ENCODE measurements at regions not wholly inside any gene's neighbourhood (a gene's known extent, or its start where the extent isn't known, plus 50 kb on each side); places are given as distances from the start of the nearest gene placed in this dataset.

GRCh38 chr11:122348659-122349409 lies 232.8 kb upstream of the BLID start:
- no peak for DNase-seq (ENCODE audit: low read depth)
- no peak for TF ChIP-seq CTCF (conservative IDR thresholded peaks at IDR 0.05; ENCODE audit: control insufficient read depth, insufficient read depth, low read depth, low read length)
- no peak overlapping the region for H3K4me3 ChIP-seq (ENCODE audit: control insufficient read depth, low read depth, low read length)

GRCh38 chr11:122346006-122346405 lies 230.0 kb upstream of the BLID start:
- TF ChIP-seq CTCF (conservative IDR thresholded peaks at IDR 0.05; ENCODE audit: control insufficient read depth, insufficient read depth, low read depth, low read length) = no peak
- no peak overlapping the region for H3K4me3 ChIP-seq (ENCODE audit: control insufficient read depth, low read depth, low read length)
- DNase-seq (ENCODE audit: low read depth) = no peak

- DNase-seq (ENCODE audit: low read depth) = no peak
- no peak for TF ChIP-seq CTCF (conservative IDR thresholded peaks at IDR 0.05; ENCODE audit: control insufficient read depth, insufficient read depth, low read depth, low read length)
- no peak overlapping the region for H3K4me3 ChIP-seq (ENCODE audit: control insufficient read depth, low read depth, low read length)
Observed at GRCh38 chr11:122345586-122345985, 229.6 kb upstream of the BLID start.

- DNase-seq (ENCODE audit: low read depth) = peak; percentile 95
- no peak for TF ChIP-seq CTCF (conservative IDR thresholded peaks at IDR 0.05; ENCODE audit: control insufficient read depth, insufficient read depth, low read depth, low read length)
- no peak overlapping the region for H3K4me3 ChIP-seq (ENCODE audit: control insufficient read depth, low read depth, low read length)
Observed at GRCh38 chr11:122344215-122344614, 228.2 kb upstream of the BLID start.

- no peak overlapping the region for H3K4me3 ChIP-seq (ENCODE audit: control insufficient read depth, low read depth, low read length)
- no peak for DNase-seq (ENCODE audit: low read depth)
- TF ChIP-seq CTCF (conservative IDR thresholded peaks at IDR 0.05; ENCODE audit: control insufficient read depth, insufficient read depth, low read depth, low read length) = no peak
Observed at GRCh38 chr11:122343210-122343609, 227.2 kb upstream of the BLID start.

- no peak for TF ChIP-seq CTCF (conservative IDR thresholded peaks at IDR 0.05; ENCODE audit: control insufficient read depth, insufficient read depth, low read depth, low read length)
- no peak overlapping the region for H3K4me3 ChIP-seq (ENCODE audit: control insufficient read depth, low read depth, low read length)
- DNase-seq (ENCODE audit: low read depth) = peak; percentile 46
Observed at GRCh38 chr11:122342089-122342744, 226.2 kb upstream of the BLID start.

Measured in fibroblast of mammary gland (primary cell).